SK-N-SH (cell line): ENCODE measurements at regions not wholly inside any gene's neighbourhood (a gene's known extent, or its start where the extent isn't known, plus 50 kb on each side); places are given as distances from the start of the nearest gene placed in this dataset.

ENCODE experiments used
- CTCF ChIA-PET: fragments of 300-600, 350-600 bp; formaldehyde crosslinking; extraction: SDS; loops from one replicate; lab custom pipeline; 2021; lab: Yijun Ruan, JAX
- POLR2A ChIA-PET: fragments of 350-600 bp; sonication (Branson Sonifier 250); formaldehyde crosslinking; extraction: SDS; loops from one replicate; lab custom pipeline; 2020; ENCODE audit warnings: antibody characterized with exemption, inconsistent platforms; lab: Yijun Ruan, JAX
- DNase-seq: peaks from one replicate; pipeline ENCODE4 v3.0.0; 2012
- H2AFZ ChIP-seq: fragments of 200-600 bp; sonication (generic); 2 replicates; pipeline ENCODE4 v1.8.1; 2016; ENCODE audit warnings: antibody characterized with exemption, mild to moderate bottlenecking, low read depth
- H3F3A ChIP-seq: fragments of 200-600 bp; sonication (generic); replicated peaks from 2 replicates; pipeline ENCODE3; 2016; ENCODE audit warnings: antibody characterized with exemption, mild to moderate bottlenecking; ENCODE audit not compliant: insufficient read depth
- H3K27ac ChIP-seq, 2 experiments: fragments of 200-500 bp in 1 of 2; fragments of 200-600 bp in 1 of 2; sonication (Bioruptor generic) in 1 of 2; sonication (generic), shearing (Covaris generic) in 1 of 2; 2 replicates each; pipeline versions ENCODE4 v1.5.1 to v1.6.1; 2014 to 2016; ENCODE audit warnings: low read depth in 2 of 2, inconsistent platforms in 1 of 2, low read length in 1 of 2, mild to moderate bottlenecking in 1 of 2, mixed read lengths in 1 of 2
- H3K27me3 ChIP-seq: fragments of 200-600 bp; sonication (generic), shearing (Covaris generic); 2 replicates; pipeline ENCODE4 v1.6.1; 2016; ENCODE audit warnings: mixed run types; ENCODE audit not compliant: insufficient read depth
- H3K36me3 ChIP-seq, 2 experiments: fragments of 200-500 bp in 1 of 2; fragments of 200-600 bp in 1 of 2; sonication (Bioruptor generic) in 1 of 2; sonication (generic) in 1 of 2; replicated peaks in 1 of 2; 2 replicates each; pipeline versions ENCODE3 to v1.5.1; 2014 to 2016; ENCODE audit warnings: low read length in 1 of 2, mild to moderate bottlenecking in 1 of 2; ENCODE audit not compliant: insufficient read depth in 2 of 2, control insufficient read depth in 1 of 2
- H3K4me1 ChIP-seq, 2 experiments: fragments of 200-500 bp in 1 of 2; fragments of 200-600 bp in 1 of 2; sonication (Bioruptor generic) in 1 of 2; sonication (generic), shearing (Covaris generic) in 1 of 2; 2 replicates each; pipeline versions ENCODE4 v1.5.1 to v1.6.1; 2014 to 2016; ENCODE audit warnings: low read depth in 1 of 2, low read length in 1 of 2, mixed run types in 1 of 2; ENCODE audit not compliant: insufficient read depth in 2 of 2, control insufficient read depth in 1 of 2
- H3K4me2 ChIP-seq: fragments of 200-600 bp; sonication (generic), shearing (Covaris generic); 2 replicates; pipeline ENCODE4 v1.6.1; 2017; ENCODE audit warnings: mixed run types
- H3K4me3 ChIP-seq, 2 experiments: fragments of 200-500 bp in 1 of 2; fragments of 200-600 bp in 1 of 2; sonication (Bioruptor generic) in 1 of 2; sonication (generic), shearing (Covaris generic) in 1 of 2; 2 replicates each; pipeline versions ENCODE4 v1.5.1 to v1.8.1; 2014 to 2016; ENCODE audit warnings: low read depth in 2 of 2, inconsistent platforms in 1 of 2, low read length in 1 of 2, mild to moderate bottlenecking in 1 of 2, mixed read lengths in 1 of 2, moderate library complexity in 1 of 2
- H3K79me2 ChIP-seq: fragments of 200-600 bp; sonication (generic); 2 replicates; pipeline ENCODE4 v1.8.1; 2017; ENCODE audit warnings: mild to moderate bottlenecking; ENCODE audit not compliant: insufficient read depth
- H3K9ac ChIP-seq: fragments of 200-600 bp; sonication (generic); 2 replicates; pipeline ENCODE4 v1.6.1; 2017; ENCODE audit warnings: mixed run types
- H3K9me2 ChIP-seq: fragments of 200-600 bp; sonication (generic); 2 replicates; pipeline ENCODE4 v1.6.1; 2017; ENCODE audit warnings: mixed run types
- H3K9me3 ChIP-seq: fragments of 200-600 bp; sonication (generic); 2 replicates; pipeline ENCODE4 v1.6.1; 2017; ENCODE audit warnings: mixed run types, mild to moderate bottlenecking, moderate library complexity
- H4K20me1 ChIP-seq: fragments of 200-600 bp; sonication (generic); 2 replicates; pipeline ENCODE4 v1.6.1; 2017; ENCODE audit warnings: mild to moderate bottlenecking, mixed run types; ENCODE audit not compliant: insufficient read depth
- ELF1 ChIP-seq: IDR thresholded peaks from 2 replicates; pipeline ENCODE4 v1.4.0; 2012
- EP300 ChIP-seq, 2 experiments: IDR thresholded peaks; 2 replicates each; pipeline versions ENCODE4 v1.4.0 to v1.6.1; 2012; ENCODE audit warnings: borderline replicate concordance in 1 of 2, low read depth in 1 of 2, low read length in 1 of 2
- EZH2phosphoT487 ChIP-seq: fragments of 200-600 bp; sonication (generic); IDR thresholded peaks from 2 replicates; pipeline ENCODE4 v1.6.1; 2017; ENCODE audit warnings: low read depth, mixed run types, mild to moderate bottlenecking, antibody characterized with exemption, moderate library complexity, borderline replicate concordance
- FOXJ3 ChIP-seq: sonication (generic); formaldehyde crosslinking; IDR thresholded peaks from 2 replicates; pipeline ENCODE4 v1.5.1; 2020; ENCODE audit warnings: mild to moderate bottlenecking, missing genetic modification reagents
- FOXM1 ChIP-seq: IDR thresholded peaks from 2 replicates; pipeline ENCODE4 v1.4.0; 2012; ENCODE audit warnings: low read depth, mild to moderate bottlenecking
- GABPA ChIP-seq: IDR thresholded peaks from 2 replicates; pipeline ENCODE4 v1.4.0; 2012; ENCODE audit warnings: low read depth, mild to moderate bottlenecking
- GATA2 ChIP-seq: sonication (generic); formaldehyde crosslinking; IDR thresholded peaks from 2 replicates; pipeline ENCODE4 v1.5.0; 2020; ENCODE audit warnings: mild to moderate bottlenecking, missing genetic modification reagents
- MEF2A ChIP-seq: IDR thresholded peaks from 2 replicates; pipeline ENCODE4 v1.4.0; 2012; ENCODE audit warnings: low read depth, borderline replicate concordance
- NRF1 ChIP-seq: IDR thresholded peaks from 2 replicates; pipeline ENCODE4 v1.6.1; 2012; ENCODE audit warnings: low read depth, mild to moderate bottlenecking, low read length
- RAD21 ChIP-seq: IDR thresholded peaks from 2 replicates; pipeline ENCODE4 v1.6.1; 2012; ENCODE audit warnings: mild to moderate bottlenecking, low read length
- RCOR1 ChIP-seq: fragments of 150-350 bp; IDR thresholded peaks from 2 replicates; pipeline ENCODE4 v1.6.1; 2017; ENCODE audit warnings: antibody characterized with exemption, low read length
- RFX5 ChIP-seq: IDR thresholded peaks from 2 replicates; pipeline ENCODE4 v1.6.1; 2012; ENCODE audit warnings: mild to moderate bottlenecking, improper control_type of control experiment, low read length
- RXRA ChIP-seq: IDR thresholded peaks from 2 replicates; pipeline ENCODE4 v1.4.0; 2012; ENCODE audit warnings: low read depth, mild to moderate bottlenecking, borderline replicate concordance
- SIN3A ChIP-seq: IDR thresholded peaks from 2 replicates; pipeline ENCODE4 v1.6.1; 2012; ENCODE audit warnings: low read depth, mild to moderate bottlenecking, low read length, moderate library complexity, borderline replicate concordance
- TAF1 ChIP-seq: IDR thresholded peaks from 2 replicates; pipeline ENCODE4 v1.6.1; 2012; ENCODE audit warnings: low read depth, mild to moderate bottlenecking, low read length, moderate library complexity, borderline replicate concordance
- TCF12 ChIP-seq: IDR thresholded peaks from 2 replicates; pipeline ENCODE4 v1.4.0; 2012
- TEAD4 ChIP-seq: IDR thresholded peaks from 2 replicates; pipeline ENCODE4 v1.4.0; 2012; ENCODE audit warnings: mild to moderate bottlenecking, borderline replicate concordance; ENCODE audit not compliant: insufficient read depth
- YY1 ChIP-seq: IDR thresholded peaks from 2 replicates; pipeline ENCODE4 v1.4.0; 2012; ENCODE audit warnings: low read depth, mild to moderate bottlenecking
- WGBS: methylation state at CpG from one replicate; pipeline ENCODE4 v1.1.6; 2017; ENCODE audit warnings: low lambda C conversion rate; 5-methylcytosine and 5-hydroxymethylcytosine counted together
- TF ChIP-seq, protein P1 (sequence below): fragments of 150-350 bp; IDR thresholded peaks from 2 replicates; pipeline ENCODE4 v1.6.1; 2017; ENCODE audit warnings: antibody characterized with exemption, low read length, low read depth, borderline replicate concordance
- TF ChIP-seq, protein P2 (sequence below): IDR thresholded peaks from 2 replicates; pipeline ENCODE4 v1.4.0; 2012; ENCODE audit warnings: low read depth
- TF ChIP-seq, protein P3 (sequence below): IDR thresholded peaks from 2 replicates; pipeline ENCODE4; 2012
- TF ChIP-seq, protein P4 (sequence below): IDR thresholded peaks from 2 replicates; pipeline ENCODE4 v1.6.1; 2012; ENCODE audit warnings: mild to moderate bottlenecking, low read depth, low read length, moderate library complexity

- H3K4me3 ChIP-seq: no peak overlapping the region
- no peak overlapping the region for H3K9ac ChIP-seq
- no peak overlapping the region for H3K27ac ChIP-seq
- no peaks in the 10 kb centered on the region for H3K27me3 ChIP-seq
- POLR2A ChIA-PET: no interaction called here
- H4K20me1 ChIP-seq: no peaks in the 10 kb centered on the region
- no peaks in the 10 kb centered on the region for H3K4me1 ChIP-seq
- 0% methylated on average over 1 of the region's 1 CpG for WGBS
- CTCF ChIA-PET: interaction anchor here (1.2 kb wide), 1 partner anchor 15 kb away, joined by 3 read pairs; no protein-coding TSS in a partner anchor
- no peak overlapping the region for H3K4me2 ChIP-seq
- H2AFZ ChIP-seq: no peak overlapping the region
- no peaks in the 10 kb centered on the region for H3F3A ChIP-seq
- H3K9me3 ChIP-seq: no peaks in the 10 kb centered on the region; the same call in 1 of the 2 replicates
- DNase-seq: no peak
- no peaks in the 10 kb centered on the region for H3K36me3 ChIP-seq
- no peak for TF ChIP-seq GATA2 (CRISPR knock-in tag)
- no peak for TF ChIP-seq RCOR1
- TF ChIP-seq RAD21: no peak
- TF ChIP-seq RXRA: no peak
- TF ChIP-seq, protein P1, sequence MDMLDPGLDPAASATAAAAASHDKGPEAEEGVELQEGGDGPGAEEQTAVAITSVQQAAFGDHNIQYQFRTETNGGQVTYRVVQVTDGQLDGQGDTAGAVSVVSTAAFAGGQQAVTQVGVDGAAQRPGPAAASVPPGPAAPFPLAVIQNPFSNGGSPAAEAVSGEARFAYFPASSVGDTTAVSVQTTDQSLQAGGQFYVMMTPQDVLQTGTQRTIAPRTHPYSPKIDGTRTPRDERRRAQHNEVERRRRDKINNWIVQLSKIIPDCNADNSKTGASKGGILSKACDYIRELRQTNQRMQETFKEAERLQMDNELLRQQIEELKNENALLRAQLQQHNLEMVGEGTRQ: no peak
- TF ChIP-seq, protein P2, sequence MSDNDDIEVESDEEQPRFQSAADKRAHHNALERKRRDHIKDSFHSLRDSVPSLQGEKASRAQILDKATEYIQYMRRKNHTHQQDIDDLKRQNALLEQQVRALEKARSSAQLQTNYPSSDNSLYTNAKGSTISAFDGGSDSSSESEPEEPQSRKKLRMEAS: no peak
- no peaks in the 10 kb centered on the region for H3K79me2 ChIP-seq
- no peaks in the 10 kb centered on the region for H3K9me2 ChIP-seq
Measured at GRCh38 chr2:23114299-23114698, 270.7 kb upstream of the KLHL29 start.

- no peaks in the 10 kb centered on the region for H3K9me2 ChIP-seq
- 67% methylated on average over 9 of the region's 9 CpGs for whole genome bisulfite sequencing
- no peaks in the 10 kb centered on the region for H3K27me3 ChIP-seq
- DNase-seq: no peak
- TF ChIP-seq FOXJ3 (CRISPR knock-in tag): no peak
- TF ChIP-seq, protein P3, sequence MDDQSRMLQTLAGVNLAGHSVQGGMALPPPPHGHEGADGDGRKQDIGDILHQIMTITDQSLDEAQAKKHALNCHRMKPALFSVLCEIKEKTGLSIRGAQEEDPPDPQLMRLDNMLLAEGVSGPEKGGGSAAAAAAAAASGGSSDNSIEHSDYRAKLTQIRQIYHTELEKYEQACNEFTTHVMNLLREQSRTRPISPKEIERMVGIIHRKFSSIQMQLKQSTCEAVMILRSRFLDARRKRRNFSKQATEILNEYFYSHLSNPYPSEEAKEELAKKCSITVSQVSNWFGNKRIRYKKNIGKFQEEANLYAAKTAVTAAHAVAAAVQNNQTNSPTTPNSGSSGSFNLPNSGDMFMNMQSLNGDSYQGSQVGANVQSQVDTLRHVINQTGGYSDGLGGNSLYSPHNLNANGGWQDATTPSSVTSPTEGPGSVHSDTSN: no peak
- TF ChIP-seq, protein P1: no peak
- no peak for TF ChIP-seq MEF2A
- TF ChIP-seq TAF1: no peak
- TF ChIP-seq YY1: no peak
- no peak for TF ChIP-seq RFX5
- TF ChIP-seq TCF12: no peak
- no peak for TF ChIP-seq RCOR1
- no peak for TF ChIP-seq NRF1
- TF ChIP-seq EZH2phosphoT487: no peak
- no peak for TF ChIP-seq RXRA
- no peak for TF ChIP-seq FOXM1
- no peak for TF ChIP-seq EP300 (IDR thresholded peaks at IDR 0.05; ENCODE audit: borderline replicate concordance in 1 of 2, low read depth in 1 of 2, low read length in 1 of 2)
- TF ChIP-seq, protein P4, sequence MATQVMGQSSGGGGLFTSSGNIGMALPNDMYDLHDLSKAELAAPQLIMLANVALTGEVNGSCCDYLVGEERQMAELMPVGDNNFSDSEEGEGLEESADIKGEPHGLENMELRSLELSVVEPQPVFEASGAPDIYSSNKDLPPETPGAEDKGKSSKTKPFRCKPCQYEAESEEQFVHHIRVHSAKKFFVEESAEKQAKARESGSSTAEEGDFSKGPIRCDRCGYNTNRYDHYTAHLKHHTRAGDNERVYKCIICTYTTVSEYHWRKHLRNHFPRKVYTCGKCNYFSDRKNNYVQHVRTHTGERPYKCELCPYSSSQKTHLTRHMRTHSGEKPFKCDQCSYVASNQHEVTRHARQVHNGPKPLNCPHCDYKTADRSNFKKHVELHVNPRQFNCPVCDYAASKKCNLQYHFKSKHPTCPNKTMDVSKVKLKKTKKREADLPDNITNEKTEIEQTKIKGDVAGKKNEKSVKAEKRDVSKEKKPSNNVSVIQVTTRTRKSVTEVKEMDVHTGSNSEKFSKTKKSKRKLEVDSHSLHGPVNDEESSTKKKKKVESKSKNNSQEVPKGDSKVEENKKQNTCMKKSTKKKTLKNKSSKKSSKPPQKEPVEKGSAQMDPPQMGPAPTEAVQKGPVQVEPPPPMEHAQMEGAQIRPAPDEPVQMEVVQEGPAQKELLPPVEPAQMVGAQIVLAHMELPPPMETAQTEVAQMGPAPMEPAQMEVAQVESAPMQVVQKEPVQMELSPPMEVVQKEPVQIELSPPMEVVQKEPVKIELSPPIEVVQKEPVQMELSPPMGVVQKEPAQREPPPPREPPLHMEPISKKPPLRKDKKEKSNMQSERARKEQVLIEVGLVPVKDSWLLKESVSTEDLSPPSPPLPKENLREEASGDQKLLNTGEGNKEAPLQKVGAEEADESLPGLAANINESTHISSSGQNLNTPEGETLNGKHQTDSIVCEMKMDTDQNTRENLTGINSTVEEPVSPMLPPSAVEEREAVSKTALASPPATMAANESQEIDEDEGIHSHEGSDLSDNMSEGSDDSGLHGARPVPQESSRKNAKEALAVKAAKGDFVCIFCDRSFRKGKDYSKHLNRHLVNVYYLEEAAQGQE: no peak
- no peak for TF ChIP-seq GATA2 (CRISPR knock-in tag)
- TF ChIP-seq ELF1: no peak
- TF ChIP-seq SIN3A: no peak
- no peak for TF ChIP-seq TEAD4
- TF ChIP-seq GABPA: no peak
- no peak overlapping the region for H3K4me3 ChIP-seq
- H3K9me3 ChIP-seq: no peaks in the 10 kb centered on the region
- H3K27ac ChIP-seq: no peak overlapping the region
- no peaks in the 10 kb centered on the region for H3K36me3 ChIP-seq
- H2AFZ ChIP-seq: no peak overlapping the region
- H3F3A ChIP-seq: no peaks in the 10 kb centered on the region
- no peaks in the 10 kb centered on the region for H3K79me2 ChIP-seq
- no peak overlapping the region for H3K9ac ChIP-seq
- no peak overlapping the region for H3K4me2 ChIP-seq
- ChIA-PET POLR2A (no interaction called here), CTCF (interaction anchor here (1.3 kb wide), 1 partner anchor 12 kb away, joined by 3 read pairs; no protein-coding TSS in a partner anchor)
- H3K4me1 ChIP-seq: no peaks in the 10 kb centered on the region
- H4K20me1 ChIP-seq: no peaks in the 10 kb centered on the region
Measured at GRCh38 chr2:23118313-23118712, 266.7 kb upstream of the KLHL29 start.
